ENCODE measurements at regions not wholly inside any gene's neighbourhood (a gene's known extent, or its start where the extent isn't known, plus 50 kb on each side); places are given as distances from the start of the nearest gene placed in this dataset.
"Not testable (repeated sequence)": the region's sequence is repeated elsewhere in the genome, so short reads cannot be mapped to it uniquely, and the experiment has no call there.

- DNase-seq, result no peak
Observed at GRCh38 chr14:55900749-55901148, 217.5 kb upstream of the PELI2 start.

- DNase-seq, result no peak
Observed at GRCh38 chr14:55901291-55901690, 216.9 kb upstream of the PELI2 start.

GRCh38 chr14:55902241-55902640 lies 216.0 kb upstream of the PELI2 start:
- no peak for DNase-seq

GRCh38 chr14:55904086-55904485 lies 214.1 kb upstream of the PELI2 start:
- DNase-seq, result no peak

- no peak for DNase-seq
Observed at GRCh38 chr14:55908106-55908505, 210.1 kb upstream of the PELI2 start.

- no peak for DNase-seq
Observed at GRCh38 chr14:55909879-55910278, 208.3 kb upstream of the PELI2 start.

GRCh38 chr14:55910601-55911243 lies 207.5 kb upstream of the PELI2 start:
- DNase-seq, result no peak

- no peak for DNase-seq
Observed at GRCh38 chr14:55911776-55912175, 206.4 kb upstream of the PELI2 start.

- no peak for DNase-seq
Observed at GRCh38 chr14:55912344-55912743, 205.9 kb upstream of the PELI2 start.

GRCh38 chr14:55913324-55914025 lies 204.7 kb upstream of the PELI2 start:
- no peak for DNase-seq

GRCh38 chr14:55914771-55915170 lies 203.4 kb upstream of the PELI2 start:
- DNase-seq, result no peak

- DNase-seq, result no peak
Observed at GRCh38 chr14:55915456-55915855, 202.8 kb upstream of the PELI2 start.

GRCh38 chr14:55919800-55920199 lies 198.4 kb upstream of the PELI2 start:
- DNase-seq, result not testable (repeated sequence)

GRCh38 chr14:55921511-55921910 lies 196.7 kb upstream of the PELI2 start:
- DNase-seq, result no peak

GRCh38 chr14:55926007-55926406 lies 192.2 kb upstream of the PELI2 start:
- no peak for DNase-seq

GRCh38 chr14:55927028-55927427 lies 191.2 kb upstream of the PELI2 start:
- no peak for DNase-seq

GRCh38 chr14:55928276-55928675 lies 189.9 kb upstream of the PELI2 start:
- no peak for DNase-seq

- no peak for DNase-seq
Observed at GRCh38 chr14:55929136-55929535, 189.1 kb upstream of the PELI2 start.

- no peak for DNase-seq
Observed at GRCh38 chr14:55930016-55930784, 188.0 kb upstream of the PELI2 start.

- no peak for DNase-seq
Observed at GRCh38 chr14:55936691-55937090, 181.5 kb upstream of the PELI2 start.

GRCh38 chr14:55938249-55938791 lies 179.9 kb upstream of the PELI2 start:
- DNase-seq, result peak; percentile 71

GRCh38 chr14:55942076-55942654 lies 176.0 kb upstream of the PELI2 start:
- DNase-seq, result no peak

GRCh38 chr14:55942826-55943225 lies 175.4 kb upstream of the PELI2 start:
- DNase-seq, result no peak
